ENCODE measurements at regions not wholly inside any gene's neighbourhood (a gene's known extent, or its start where the extent isn't known, plus 50 kb on each side); places are given as distances from the start of the nearest gene placed in this dataset.

- TF ChIP-seq CTCF (IDR thresholded peaks at IDR 0.05): no peak
- TF ChIP-seq POLR2A (IDR thresholded peaks at IDR 0.05): no peak
Observed at GRCh38 chr1:242585616-242586359, 61.3 kb upstream of the PLD5 start.

All from breast epithelium (tissue), 3 donors.